ENCODE measurements at regions not wholly inside any gene's neighbourhood (a gene's known extent, or its start where the extent isn't known, plus 50 kb on each side); places are given as distances from the start of the nearest gene placed in this dataset.

- no peak for TF ChIP-seq CTCF (IDR thresholded peaks at IDR 0.05)
- TF ChIP-seq POLR2A (IDR thresholded peaks at IDR 0.05): no peak
These were observed 73.7 kb downstream of the EVX1 start for GRCh38 chr7:27316311-27316710.

Measured in adrenal gland (tissue), 5 donors.